ENCODE measurements at regions not wholly inside any gene's neighbourhood (a gene's known extent, or its start where the extent isn't known, plus 50 kb on each side); places are given as distances from the start of the nearest gene placed in this dataset.

DNA sequence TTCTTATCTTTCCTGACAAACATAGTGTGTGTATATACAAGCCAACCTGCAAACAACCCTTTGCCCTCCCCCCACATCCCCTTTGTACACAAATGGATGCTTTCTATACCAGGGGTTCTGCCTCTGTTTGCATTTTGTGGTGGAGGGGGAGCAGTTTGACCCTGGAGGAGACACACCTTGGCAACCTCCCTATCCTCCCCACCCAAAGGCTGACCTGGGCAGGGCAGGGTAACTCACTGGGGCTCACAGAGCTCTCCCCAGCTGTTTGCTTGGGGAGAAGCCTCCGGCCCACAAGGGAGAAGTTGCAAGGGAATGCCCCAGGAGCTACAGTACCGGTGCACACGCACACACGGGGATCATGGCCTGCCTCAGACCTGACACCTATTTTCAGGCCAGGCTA is 372.6 kb downstream of the BCOR start:
- TF ChIP-seq CTCF (IDR thresholded peaks at IDR 0.05; ENCODE audit: insufficient read depth, low read length, poor library complexity, severe bottlenecking): no peak
- Histone ChIP-seq H3K27me3 (ENCODE audit: control insufficient read depth, insufficient read depth, low read length) (no peaks in the 10 kb centered on the region), H3K36me3 (ENCODE audit: control insufficient read depth, insufficient read depth, low read length) (no peaks in the 10 kb centered on the region), H3K4me3 (ENCODE audit: low read depth, low read length) (no peak overlapping the region)
- no peak for DNase-seq (ENCODE audit: low read depth)

DNA sequence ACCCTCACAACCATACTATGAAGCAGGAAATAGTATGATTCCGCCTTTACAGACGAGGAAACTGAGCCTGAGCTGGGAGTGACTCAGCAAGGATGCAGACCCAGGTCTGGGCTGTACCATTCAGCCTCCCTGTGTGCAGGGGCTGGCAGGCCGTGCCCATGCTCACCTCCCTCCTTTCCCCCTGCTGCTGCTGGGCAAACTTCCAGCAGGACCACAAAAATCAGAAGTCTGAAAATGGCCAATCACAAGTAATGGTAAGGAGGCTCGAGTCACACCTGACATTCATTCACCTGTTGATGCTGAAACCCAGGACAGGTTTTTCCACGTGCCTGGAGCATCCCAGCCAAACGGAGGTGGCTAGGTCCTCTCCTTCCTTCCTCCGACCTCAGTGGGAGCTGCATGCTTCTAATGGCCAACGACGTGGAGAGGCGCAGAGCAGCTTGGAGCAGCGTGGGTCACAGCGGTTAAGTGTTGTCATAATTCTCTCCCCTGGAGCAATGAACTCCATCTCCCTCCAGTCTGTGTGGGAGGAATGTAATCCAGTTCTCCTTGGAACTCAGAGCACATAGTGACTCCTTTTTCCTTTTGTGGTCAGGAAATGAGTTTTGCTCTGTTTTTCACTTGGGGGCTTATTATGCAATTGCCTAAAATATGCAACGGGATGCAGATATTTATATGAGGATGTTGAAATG is 371.7 kb downstream of the BCOR start:
- Histone ChIP-seq H3K27me3 (ENCODE audit: control insufficient read depth, insufficient read depth, low read length) (no peaks in the 10 kb centered on the region), H3K4me3 (ENCODE audit: low read depth, low read length) (no peak overlapping the region), H3K36me3 (ENCODE audit: control insufficient read depth, insufficient read depth, low read length) (no peaks in the 10 kb centered on the region)
- no peak for DNase-seq (ENCODE audit: low read depth)
- TF ChIP-seq CTCF (IDR thresholded peaks at IDR 0.05; ENCODE audit: insufficient read depth, low read length, poor library complexity, severe bottlenecking): no peak

GRCh38 chrX:39726771-39727170 is 371.0 kb downstream of the BCOR start:
- H3K4me3 ChIP-seq (ENCODE audit: low read depth, low read length): no peak overlapping the region
- no peak for DNase-seq (ENCODE audit: low read depth)
- H3K36me3 ChIP-seq (ENCODE audit: control insufficient read depth, insufficient read depth, low read length): no peaks in the 10 kb centered on the region
- H3K27me3 ChIP-seq (ENCODE audit: control insufficient read depth, insufficient read depth, low read length): no peaks in the 10 kb centered on the region
- no peak for TF ChIP-seq CTCF (IDR thresholded peaks at IDR 0.05; ENCODE audit: insufficient read depth, low read length, poor library complexity, severe bottlenecking)

DNA sequence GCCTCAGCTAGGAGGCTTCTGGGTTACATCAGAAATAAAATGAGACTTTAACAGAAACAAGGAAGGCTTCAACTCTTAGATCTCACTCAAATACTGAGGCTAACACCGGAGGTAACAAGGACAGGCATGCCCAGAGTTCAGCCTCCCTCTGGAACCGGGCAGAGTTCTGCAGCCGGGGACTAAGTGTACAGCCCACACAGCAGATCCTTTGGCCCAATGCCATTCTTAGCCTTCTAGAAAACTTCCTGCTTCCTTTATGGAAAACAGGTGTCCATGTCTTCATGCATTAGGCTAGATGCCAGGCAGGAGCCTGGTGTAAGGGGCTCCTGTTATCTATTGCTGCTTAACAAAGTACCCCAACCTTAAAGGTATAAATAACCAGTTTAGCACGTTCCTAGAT is 369.7 kb downstream of the BCOR start:
- no peak for DNase-seq (ENCODE audit: low read depth)
- no peak for TF ChIP-seq CTCF (IDR thresholded peaks at IDR 0.05; ENCODE audit: insufficient read depth, low read length, poor library complexity, severe bottlenecking)
- H3K4me3 ChIP-seq (ENCODE audit: low read depth, low read length): no peak overlapping the region
- no peaks in the 10 kb centered on the region for H3K36me3 ChIP-seq (ENCODE audit: control insufficient read depth, insufficient read depth, low read length)
- no peaks in the 10 kb centered on the region for H3K27me3 ChIP-seq (ENCODE audit: control insufficient read depth, insufficient read depth, low read length)

DNA sequence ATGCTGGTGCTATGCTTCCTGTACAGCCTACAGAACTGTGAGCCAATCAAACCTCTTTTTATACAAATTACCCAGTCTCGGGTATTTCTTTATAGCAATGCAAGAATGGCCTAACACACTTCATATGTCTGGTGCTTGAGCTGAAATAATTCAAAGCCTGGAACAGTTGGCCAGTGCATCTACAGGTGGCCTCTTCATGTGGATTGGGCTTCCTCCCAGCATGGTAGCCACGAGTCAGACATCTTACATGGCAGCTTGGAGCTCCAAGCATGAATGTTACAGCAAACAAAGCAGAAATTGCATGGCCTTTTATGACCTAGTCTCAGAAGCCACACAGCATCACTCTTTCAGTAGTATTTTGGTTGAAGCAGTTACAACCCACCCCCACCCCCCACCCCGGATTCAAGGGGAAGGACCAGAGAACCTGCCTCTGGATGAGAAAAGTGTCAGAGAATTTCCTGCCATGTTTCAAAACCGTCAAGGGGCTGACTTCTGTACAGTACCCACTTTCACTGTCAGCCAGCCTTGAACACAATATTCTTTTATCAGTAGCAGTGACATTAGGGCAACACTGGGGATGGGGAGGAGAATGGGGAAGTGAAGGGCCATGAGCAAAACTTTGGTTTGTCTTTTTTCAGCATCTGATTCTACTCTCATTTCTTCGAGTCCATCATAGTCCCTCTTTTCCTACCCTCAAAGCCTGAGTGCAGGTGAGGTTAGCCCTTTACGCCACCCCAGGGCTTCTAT is 368.7 kb downstream of the BCOR start:
- DNase-seq (ENCODE audit: low read depth): no peak
- TF ChIP-seq CTCF (IDR thresholded peaks at IDR 0.05; ENCODE audit: insufficient read depth, low read length, poor library complexity, severe bottlenecking): no peak
- no peak overlapping the region for H3K4me3 ChIP-seq (ENCODE audit: low read depth, low read length)
- H3K36me3 ChIP-seq (ENCODE audit: control insufficient read depth, insufficient read depth, low read length): no peaks in the 10 kb centered on the region
- no peaks in the 10 kb centered on the region for H3K27me3 ChIP-seq (ENCODE audit: control insufficient read depth, insufficient read depth, low read length)
